HG03558 (cell line): ENCODE measurements at regions not wholly inside any gene's neighbourhood (a gene's known extent, or its start where the extent isn't known, plus 50 kb on each side); places are given as distances from the start of the nearest gene placed in this dataset.
"Not testable (repeated sequence)": the region's sequence is repeated elsewhere in the genome, so short reads cannot be mapped to it uniquely, and the experiment has no call there.

Experiments used
- ATAC-seq: cut with Tn5 transposase; IDR thresholded peaks from one replicate; pipeline ENCODE4 v1.9.1; 2021; ENCODE audit warnings: moderate number of reproducible peaks; ENCODE audit not compliant: unreplicated experiment; ENCODE audit errors: extremely low read depth

- not testable (repeated sequence) for ATAC-seq
Measured at GRCh38 chr6:26951211-26951610, 291.7 kb upstream of the ZNF322 start.

DNA sequence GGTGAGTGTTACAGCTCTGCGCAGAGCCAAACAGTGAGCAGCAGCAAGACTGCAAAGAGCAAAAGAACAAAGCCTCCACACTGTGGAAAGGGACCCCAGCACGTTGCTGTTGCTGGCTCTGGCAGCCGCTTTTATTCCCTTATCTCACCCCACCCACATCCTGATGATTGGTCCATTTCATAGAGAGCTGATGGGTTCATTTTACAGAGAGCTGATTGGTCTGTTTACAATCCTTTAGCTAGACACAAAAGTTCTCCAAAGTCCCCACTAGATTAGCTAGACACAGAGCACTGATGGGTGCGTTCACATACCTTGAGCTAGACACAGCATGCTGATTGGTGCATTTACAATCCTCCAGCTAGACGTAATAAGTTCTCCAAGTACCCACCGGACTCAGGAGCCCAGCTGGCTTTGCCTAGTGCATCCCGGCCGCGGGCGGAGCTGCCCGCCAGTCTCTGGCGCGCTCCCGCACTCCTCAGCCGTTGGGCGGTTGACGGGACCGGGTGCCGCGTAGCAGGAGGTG, 291.4 kb upstream of the PRSS16 start:
- ATAC-seq: not testable (repeated sequence)

GRCh38 chr6:26956601-26957184, 290.8 kb upstream of the PRSS16 start:
- not testable (repeated sequence) for ATAC-seq

- not testable (repeated sequence) for ATAC-seq
Measured at GRCh38 chr6:26957399-26958127, 289.9 kb upstream of the PRSS16 start.

DNA sequence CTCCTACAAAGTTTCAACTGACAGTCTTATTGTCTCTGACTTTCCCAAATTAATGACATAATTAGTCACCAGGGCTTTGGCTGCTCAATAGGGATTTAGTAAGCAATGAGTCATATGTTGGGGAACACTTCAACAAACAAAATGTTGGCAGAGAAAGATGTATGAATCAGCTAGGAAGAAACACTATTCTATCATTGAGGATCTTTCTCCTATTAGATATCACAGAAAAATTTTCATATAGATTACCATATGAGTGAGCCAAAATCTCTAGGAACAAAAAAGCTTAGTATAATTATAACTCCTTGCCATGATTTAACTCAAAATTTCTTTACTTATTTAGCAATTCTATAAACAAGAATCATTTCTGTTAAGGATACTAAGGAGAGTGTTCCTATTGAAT, 286.3 kb upstream of the PRSS16 start:
- not testable (repeated sequence) for ATAC-seq

GRCh38 chr6:27002447-27002846, 245.1 kb upstream of the PRSS16 start:
- no peak for ATAC-seq

GRCh38 chr6:27007020-27007419, 240.5 kb upstream of the PRSS16 start:
- ATAC-seq: no peak

DNA sequence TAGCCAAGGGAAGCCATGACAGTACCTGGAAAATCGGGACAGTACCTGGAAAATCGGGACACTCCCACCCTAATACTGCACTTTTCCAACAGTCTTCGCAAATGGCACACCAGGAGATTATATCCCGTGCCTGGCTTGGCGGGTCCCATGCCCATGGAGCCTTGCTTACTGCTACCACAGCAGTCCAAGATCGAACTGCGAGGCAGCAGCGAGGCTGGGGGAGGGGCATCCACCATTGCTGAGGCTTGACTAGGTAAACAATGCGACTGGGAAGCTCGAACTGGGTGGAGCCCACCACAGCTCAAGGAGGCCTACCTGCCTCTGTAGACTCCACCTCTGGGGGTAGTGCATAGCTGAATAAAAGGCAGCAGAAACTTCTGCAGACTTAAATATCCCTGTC, 238.9 kb upstream of the PRSS16 start:
- ATAC-seq: not testable (repeated sequence)

- not testable (repeated sequence) for ATAC-seq
Measured at GRCh38 chr6:27014053-27014452, 233.4 kb upstream of the PRSS16 start.

DNA sequence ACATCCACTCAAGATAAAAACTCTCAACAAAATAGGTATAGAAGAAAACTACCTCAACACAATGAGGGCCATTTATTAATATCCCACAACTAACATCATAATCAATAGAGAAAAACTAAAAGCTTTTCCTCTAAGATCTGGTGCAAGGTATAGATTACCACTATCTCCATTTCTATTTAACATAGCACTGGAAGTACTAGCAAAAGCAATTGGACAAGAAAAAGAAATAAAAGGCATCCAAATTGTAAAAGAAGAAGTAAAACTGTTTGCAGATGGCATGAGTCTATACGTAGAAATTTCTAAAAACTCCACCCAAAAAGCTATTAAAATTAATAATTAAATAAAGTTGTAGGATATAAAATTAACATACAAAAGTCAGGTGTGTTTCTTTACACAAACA, 230.8 kb upstream of the PRSS16 start:
- ATAC-seq: no peak

GRCh38 chr6:27018401-27018800, 229.1 kb upstream of the PRSS16 start:
- not testable (repeated sequence) for ATAC-seq

DNA sequence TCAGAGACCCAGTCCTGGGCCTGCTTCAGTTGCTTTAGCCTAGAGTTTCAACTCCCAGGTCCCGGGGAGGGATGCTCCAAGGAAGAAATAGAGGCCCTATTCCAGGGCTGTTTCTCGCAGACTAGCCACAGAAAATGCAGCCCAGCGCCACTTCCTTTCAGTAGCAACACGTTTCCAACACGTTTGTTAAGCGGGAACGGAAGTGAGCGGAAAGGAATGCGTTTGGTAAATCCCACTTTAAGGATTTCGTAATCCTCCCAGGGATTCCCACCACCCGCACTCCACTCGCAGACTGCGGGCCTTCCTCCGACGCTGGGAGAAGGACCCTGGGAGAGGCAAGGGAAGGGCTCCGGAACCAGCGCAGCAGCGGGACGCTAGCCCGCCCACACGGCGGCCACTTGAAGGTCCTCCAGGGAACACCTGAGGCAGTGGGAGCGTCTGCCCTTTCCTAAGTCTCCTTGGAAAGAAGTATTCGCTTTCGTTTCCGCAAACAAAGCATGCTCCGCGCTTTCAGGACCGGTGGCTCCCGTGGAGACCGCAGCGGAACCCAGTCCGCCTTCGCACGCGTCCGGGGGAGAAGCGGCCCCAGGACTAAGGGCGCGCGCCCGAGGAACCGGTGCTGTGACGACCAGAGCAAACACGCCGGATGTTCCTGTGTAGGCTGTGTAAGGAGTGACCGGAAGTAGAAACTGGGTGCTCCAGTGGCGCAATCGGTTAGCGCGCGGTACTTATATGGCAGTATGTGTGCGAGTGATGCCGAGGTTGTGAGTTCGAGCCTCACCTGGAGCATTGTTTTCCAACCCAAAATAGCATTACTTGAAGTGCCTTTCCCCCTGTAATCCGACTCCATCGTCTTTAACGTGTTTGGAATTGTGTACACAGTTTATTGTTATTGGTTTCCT, 227.6 kb upstream of the PRSS16 start:
- no peak for ATAC-seq

GRCh38 chr6:27020553-27020880, 227.0 kb upstream of the PRSS16 start:
- ATAC-seq: no peak

- ATAC-seq: no peak
Measured at GRCh38 chr6:27023664-27024063, 223.8 kb upstream of the PRSS16 start.

GRCh38 chr6:27025351-27025750, 222.2 kb upstream of the PRSS16 start:
- ATAC-seq: no peak

DNA sequence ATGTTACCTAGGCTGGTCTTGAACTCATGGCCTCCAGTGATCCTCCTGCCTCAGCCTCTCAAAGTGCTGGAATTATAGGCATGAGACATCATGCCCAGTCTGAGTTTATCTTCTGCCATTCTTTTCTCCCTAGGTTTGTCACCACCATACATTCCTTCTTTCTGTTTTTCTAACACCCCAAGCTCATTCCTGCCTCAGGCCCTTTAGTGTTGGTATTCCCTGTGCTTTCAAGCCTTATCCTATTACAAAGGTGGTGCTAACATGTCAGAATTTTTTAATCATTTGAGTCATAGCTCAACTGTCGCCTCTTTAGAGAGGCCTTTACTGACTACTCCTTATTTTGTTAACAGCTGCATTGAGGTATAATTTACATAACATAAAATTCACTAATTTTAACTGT, 221.1 kb upstream of the PRSS16 start:
- no peak for ATAC-seq

- no peak for ATAC-seq
Measured at GRCh38 chr6:27031302-27031701, 216.2 kb upstream of the PRSS16 start.

DNA sequence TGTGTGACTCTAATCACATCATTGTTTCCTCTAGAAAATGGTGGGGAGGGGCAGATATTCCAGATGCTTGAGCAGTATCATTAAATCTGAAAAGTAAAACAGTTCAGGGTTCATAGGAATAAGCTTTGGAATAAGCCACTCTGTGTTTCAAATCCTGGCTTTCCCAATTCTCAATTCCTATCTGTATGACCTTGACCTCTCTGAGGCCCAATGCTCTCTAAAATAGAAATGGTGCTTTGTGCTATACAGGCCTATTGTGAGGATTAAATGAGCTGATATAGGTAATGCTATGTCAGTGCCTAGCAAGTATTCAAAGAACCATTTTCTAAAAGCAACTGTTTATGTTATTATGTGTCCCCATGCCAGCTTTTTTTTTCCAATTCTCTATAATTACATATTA, 209.0 kb upstream of the PRSS16 start:
- no peak for ATAC-seq

DNA sequence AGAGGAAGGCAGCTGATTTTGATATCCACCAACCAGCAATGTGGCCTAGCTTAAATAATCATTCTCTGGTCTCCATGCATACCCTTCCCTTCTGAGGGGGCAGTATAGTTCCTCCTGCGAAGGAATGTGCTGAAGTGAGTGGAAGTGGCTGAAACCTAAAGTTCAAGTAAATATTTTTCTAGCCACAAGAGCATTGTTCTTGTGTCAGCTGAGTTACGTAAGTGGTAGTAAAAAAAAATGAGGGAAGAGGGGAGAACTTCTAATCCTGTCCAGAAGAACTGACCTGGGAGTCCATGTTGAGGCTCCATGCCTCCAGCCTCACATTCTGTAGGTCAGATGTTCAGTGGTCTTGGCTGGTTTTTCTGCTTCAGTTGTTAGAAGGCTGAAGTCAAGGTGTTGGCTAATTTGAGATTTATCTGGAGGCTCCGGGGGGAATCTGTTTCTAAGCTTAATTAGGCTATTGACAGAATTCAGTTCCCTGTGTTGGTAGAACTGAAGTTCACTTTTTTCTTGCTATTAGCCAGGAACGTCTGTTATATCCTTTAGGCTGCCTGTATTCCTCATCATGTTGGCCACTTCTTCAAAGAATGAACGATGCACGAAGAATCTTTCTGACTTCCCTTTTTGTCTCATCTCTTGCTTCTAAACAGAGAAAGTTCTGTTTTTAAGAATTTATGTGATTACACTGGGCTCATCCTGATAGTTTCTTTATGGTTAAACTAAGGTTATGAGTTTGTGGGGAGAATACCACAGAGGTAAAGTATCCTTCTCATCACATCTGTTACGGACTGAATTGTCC, 207.1 kb upstream of the PRSS16 start:
- ATAC-seq: no peak

DNA sequence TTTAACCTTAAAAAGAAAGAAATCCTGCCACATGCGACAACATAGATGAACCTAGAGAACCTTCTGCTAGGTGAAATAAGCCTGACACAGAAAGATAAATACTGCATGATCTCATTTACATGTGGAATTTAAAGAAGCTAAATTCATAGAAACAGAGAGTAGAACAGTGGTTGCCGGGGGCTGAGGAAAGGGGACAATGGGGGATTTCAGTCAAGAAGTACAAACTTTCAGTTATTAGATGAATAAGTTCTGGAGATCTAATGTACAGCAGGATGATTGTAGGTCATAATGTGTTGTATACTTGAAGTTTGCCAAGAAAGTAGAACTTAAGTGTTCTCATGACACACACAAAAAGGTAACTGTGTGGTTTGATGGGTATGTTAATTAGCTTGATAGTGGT, 204.3 kb upstream of the PRSS16 start:
- ATAC-seq: no peak
